ENCODE measurements at regions not wholly inside any gene's neighbourhood (a gene's known extent, or its start where the extent isn't known, plus 50 kb on each side); places are given as distances from the start of the nearest gene placed in this dataset.
"Not testable (repeated sequence)": the region's sequence is repeated elsewhere in the genome, so short reads cannot be mapped to it uniquely, and the experiment has no call there.

DNA sequence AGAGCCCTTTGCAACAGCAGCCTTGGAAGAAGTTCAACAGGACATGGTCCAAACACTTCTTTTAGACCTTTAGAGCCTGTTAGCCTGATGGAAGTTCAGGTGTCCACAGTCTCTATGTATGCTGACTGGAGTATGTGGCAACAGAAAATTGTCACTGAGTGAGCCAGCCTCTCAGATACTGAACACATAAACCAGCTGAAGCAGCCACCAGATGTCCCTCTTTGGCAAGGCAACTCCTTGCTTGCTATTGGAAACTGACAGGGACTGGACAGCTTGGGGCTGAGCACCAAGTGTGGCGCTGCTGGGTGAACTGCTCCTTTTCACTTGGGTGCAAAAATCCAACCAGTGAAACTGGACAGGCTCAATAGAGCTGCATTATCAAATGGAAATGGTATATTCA is 1344.9 kb downstream of the RPIA start:
- H3K9ac ChIP-seq (ENCODE audit: extremely low read depth, low read length, poor library complexity, severe bottlenecking); H3K4me1 Mint-ChIP-seq; H3K4me3 ChIP-seq (ENCODE audit: low read length); H3K27ac ChIP-seq (ENCODE audit: low read depth, low read length); H3K27me3 ChIP-seq (ENCODE audit: control insufficient read depth, insufficient read depth, low read length, poor library complexity, severe bottlenecking); H3K4me3 Mint-ChIP-seq; H3K36me3 ChIP-seq (ENCODE audit: control insufficient read depth, insufficient read depth, low read length); H3K9me3 ChIP-seq (ENCODE audit: control insufficient read depth, low read length); H3K36me3 Mint-ChIP-seq (ENCODE audit: low read depth); H3K4me1 ChIP-seq (ENCODE audit: control insufficient read depth, insufficient read depth, low read length); H3K27ac Mint-ChIP-seq; H3K27me3 Mint-ChIP-seq (ENCODE audit: insufficient read depth); DNase-seq: not testable (repeated sequence)
- TF ChIP-seq, protein P1, sequence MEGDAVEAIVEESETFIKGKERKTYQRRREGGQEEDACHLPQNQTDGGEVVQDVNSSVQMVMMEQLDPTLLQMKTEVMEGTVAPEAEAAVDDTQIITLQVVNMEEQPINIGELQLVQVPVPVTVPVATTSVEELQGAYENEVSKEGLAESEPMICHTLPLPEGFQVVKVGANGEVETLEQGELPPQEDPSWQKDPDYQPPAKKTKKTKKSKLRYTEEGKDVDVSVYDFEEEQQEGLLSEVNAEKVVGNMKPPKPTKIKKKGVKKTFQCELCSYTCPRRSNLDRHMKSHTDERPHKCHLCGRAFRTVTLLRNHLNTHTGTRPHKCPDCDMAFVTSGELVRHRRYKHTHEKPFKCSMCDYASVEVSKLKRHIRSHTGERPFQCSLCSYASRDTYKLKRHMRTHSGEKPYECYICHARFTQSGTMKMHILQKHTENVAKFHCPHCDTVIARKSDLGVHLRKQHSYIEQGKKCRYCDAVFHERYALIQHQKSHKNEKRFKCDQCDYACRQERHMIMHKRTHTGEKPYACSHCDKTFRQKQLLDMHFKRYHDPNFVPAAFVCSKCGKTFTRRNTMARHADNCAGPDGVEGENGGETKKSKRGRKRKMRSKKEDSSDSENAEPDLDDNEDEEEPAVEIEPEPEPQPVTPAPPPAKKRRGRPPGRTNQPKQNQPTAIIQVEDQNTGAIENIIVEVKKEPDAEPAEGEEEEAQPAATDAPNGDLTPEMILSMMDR (conservative IDR thresholded peaks at IDR 0.05) = peak; percentile 45
- WGBS, 2 experiments (ENCODE audit: insufficient coverage in 1 of 2, insufficient read length in 1 of 2) = 48 to 57% methylated on average over 1 of the region's 1 CpG
- peaks cover 30% of the 10 kb centered on the region for H3K9me3 Mint-ChIP-seq

DNA sequence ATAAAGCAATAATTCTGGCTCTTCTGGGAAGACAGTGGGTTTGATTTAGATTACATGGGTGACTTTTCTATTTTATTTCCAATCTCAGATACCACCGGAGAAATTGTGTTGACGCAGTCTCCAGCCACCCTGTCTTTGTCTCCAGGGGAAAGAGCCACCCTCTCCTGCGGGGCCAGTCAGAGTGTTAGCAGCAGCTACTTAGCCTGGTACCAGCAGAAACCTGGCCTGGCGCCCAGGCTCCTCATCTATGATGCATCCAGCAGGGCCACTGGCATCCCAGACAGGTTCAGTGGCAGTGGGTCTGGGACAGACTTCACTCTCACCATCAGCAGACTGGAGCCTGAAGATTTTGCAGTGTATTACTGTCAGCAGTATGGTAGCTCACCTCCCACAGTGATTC is 1347.6 kb downstream of the RPIA start:
- H3K36me3 Mint-ChIP-seq (ENCODE audit: low read depth); H3K4me3 Mint-ChIP-seq; H3K27me3 ChIP-seq (ENCODE audit: control insufficient read depth, insufficient read depth, low read length, poor library complexity, severe bottlenecking); H3K36me3 ChIP-seq (ENCODE audit: control insufficient read depth, insufficient read depth, low read length); H3K4me1 Mint-ChIP-seq; H3K4me1 ChIP-seq (ENCODE audit: control insufficient read depth, insufficient read depth, low read length); H3K27me3 Mint-ChIP-seq (ENCODE audit: insufficient read depth); H3K27ac Mint-ChIP-seq; H3K27ac ChIP-seq (ENCODE audit: low read depth, low read length); H3K9ac ChIP-seq (ENCODE audit: extremely low read depth, low read length, poor library complexity, severe bottlenecking); H3K4me3 ChIP-seq (ENCODE audit: low read length); H3K9me3 ChIP-seq (ENCODE audit: control insufficient read depth, low read length); DNase-seq: not testable (repeated sequence)
- H3K9me3 Mint-ChIP-seq = peaks cover 25% of the 10 kb centered on the region
- 84 to 100% methylated on average over 1 to 4 of the region's 4 CpGs for WGBS, 2 experiments (ENCODE audit: insufficient coverage in 1 of 2, insufficient read length in 1 of 2)

DNA sequence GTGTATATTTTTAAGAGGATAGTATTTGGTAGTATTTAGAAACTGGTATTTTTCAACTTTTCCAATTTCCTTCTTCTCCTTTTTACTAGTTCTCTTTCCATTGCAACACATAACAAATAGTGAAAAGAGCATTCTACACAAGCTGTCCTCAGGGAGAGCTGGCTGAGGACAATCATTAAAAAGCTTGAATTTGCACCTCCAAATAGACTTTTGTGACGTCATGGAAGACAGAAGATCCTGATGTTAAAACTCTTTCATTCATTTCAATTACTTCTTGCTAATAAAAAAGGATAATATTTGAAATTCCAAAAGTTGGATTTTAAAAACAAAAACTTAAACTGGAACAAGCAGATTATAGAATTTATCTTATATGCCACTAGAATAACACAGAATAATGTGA is 1356.3 kb downstream of the RPIA start:
- not testable (repeated sequence) for H3K27me3 ChIP-seq (ENCODE audit: control insufficient read depth, insufficient read depth, low read length, poor library complexity, severe bottlenecking); H3K27ac ChIP-seq (ENCODE audit: low read depth, low read length); DNase-seq; H3K4me1 Mint-ChIP-seq; H3K4me3 ChIP-seq (ENCODE audit: low read length); H3K4me3 Mint-ChIP-seq; H3K36me3 Mint-ChIP-seq (ENCODE audit: low read depth); H3K9me3 ChIP-seq (ENCODE audit: control insufficient read depth, low read length); H3K4me1 ChIP-seq (ENCODE audit: control insufficient read depth, insufficient read depth, low read length); H3K36me3 ChIP-seq (ENCODE audit: control insufficient read depth, insufficient read depth, low read length); H3K27ac Mint-ChIP-seq; H3K27me3 Mint-ChIP-seq (ENCODE audit: insufficient read depth); H3K9ac ChIP-seq (ENCODE audit: extremely low read depth, low read length, poor library complexity, severe bottlenecking)
- WGBS, 2 experiments (ENCODE audit: insufficient coverage in 1 of 2, insufficient read length in 1 of 2) = no CpG with 5 or more reads among the region's 1 CpG
- peaks cover 32% of the 10 kb centered on the region for H3K9me3 Mint-ChIP-seq

DNA sequence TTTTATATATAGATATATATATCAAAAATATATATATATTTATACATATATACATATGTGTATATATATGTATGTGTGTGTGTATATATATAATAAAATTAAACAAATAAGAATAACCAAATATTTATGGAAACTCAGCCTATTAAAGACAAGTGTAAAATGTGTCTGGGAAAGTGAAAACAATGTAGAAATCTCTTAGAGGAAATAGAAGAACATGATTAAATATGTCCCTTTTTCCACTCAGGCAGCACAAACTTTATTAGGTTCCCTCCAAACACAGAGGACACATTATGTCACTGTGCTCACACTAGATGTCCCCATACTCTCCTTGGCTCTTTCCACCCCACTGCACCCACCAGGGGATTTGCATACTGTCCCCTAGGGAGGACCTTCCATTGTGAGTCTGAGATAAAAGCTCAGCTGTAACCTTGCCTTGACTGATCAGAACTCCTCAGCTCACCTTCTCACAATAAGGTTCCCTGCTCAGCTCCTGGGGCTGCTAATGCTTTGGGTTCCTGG is 1360.7 kb downstream of the RPIA start:
- not testable (repeated sequence) for H3K27me3 Mint-ChIP-seq (ENCODE audit: insufficient read depth); H3K9ac ChIP-seq (ENCODE audit: extremely low read depth, low read length, poor library complexity, severe bottlenecking); H3K4me1 ChIP-seq (ENCODE audit: control insufficient read depth, insufficient read depth, low read length); H3K4me3 ChIP-seq (ENCODE audit: low read length); H3K36me3 ChIP-seq (ENCODE audit: control insufficient read depth, insufficient read depth, low read length); H3K4me1 Mint-ChIP-seq; H3K27ac Mint-ChIP-seq; H3K4me3 Mint-ChIP-seq; H3K27ac ChIP-seq (ENCODE audit: low read depth, low read length); H3K36me3 Mint-ChIP-seq (ENCODE audit: low read depth); H3K27me3 ChIP-seq (ENCODE audit: control insufficient read depth, insufficient read depth, low read length, poor library complexity, severe bottlenecking); DNase-seq
- peaks cover 13% of the 10 kb centered on the region for H3K9me3 ChIP-seq (ENCODE audit: control insufficient read depth, low read length)
- H3K9me3 Mint-ChIP-seq = peaks cover 26% of the 10 kb centered on the region
